Testis (tissue), 2 donors: ENCODE measurements at regions not wholly inside any gene's neighbourhood (a gene's known extent, or its start where the extent isn't known, plus 50 kb on each side); places are given as distances from the start of the nearest gene placed in this dataset.

Experiments
- CTCF ChIP-seq, 3 experiments: fragments of 450-650 bp in 2 of 3; fragments of 200-600 bp in 1 of 3; sonication (generic) in 1 of 3; IDR thresholded peaks; one replicate each; pipeline ENCODE4 v1.5.1; 2016 to 2019; ENCODE audit warnings: antibody characterized with exemption in 3 of 3, mild to moderate bottlenecking in 2 of 3, moderate library complexity in 1 of 3
- POLR2A ChIP-seq: fragments of 450-650 bp; IDR thresholded peaks from one replicate; pipeline ENCODE4 v1.6.1; 2017; ENCODE audit warnings: antibody characterized with exemption, mild to moderate bottlenecking, moderate library complexity

DNA sequence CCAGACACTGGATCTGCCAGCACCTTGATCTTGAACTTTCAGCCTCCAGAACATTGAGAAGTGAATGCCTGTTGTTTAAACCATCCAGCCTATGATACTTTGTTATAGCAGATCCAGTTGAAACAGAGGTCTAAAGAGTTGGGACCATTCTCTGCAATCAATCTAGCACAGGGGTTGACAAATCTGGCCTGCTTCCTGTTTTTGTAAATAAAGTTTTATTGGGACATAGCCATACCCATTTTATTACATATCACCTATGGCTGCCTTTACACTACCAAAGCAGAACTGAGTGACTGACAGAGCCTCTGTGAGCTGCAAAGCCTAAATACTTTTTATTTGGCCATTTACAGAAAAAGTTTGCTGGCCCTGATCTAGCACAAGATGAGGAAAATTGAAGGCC is 62.0 kb downstream of the BARX1 start:
- TF ChIP-seq POLR2A = no peak
- TF ChIP-seq CTCF (IDR thresholded peaks at IDR 0.05) = no peak
